HG02763 (cell line): ENCODE measurements at regions not wholly inside any gene's neighbourhood (a gene's known extent, or its start where the extent isn't known, plus 50 kb on each side); places are given as distances from the start of the nearest gene placed in this dataset.

Experiments
- ATAC-seq: cut with Tn5 transposase; IDR thresholded peaks from one replicate; pipeline ENCODE4 v1.9.1; 2021; ENCODE audit warnings: mild to moderate bottlenecking, moderate library complexity; ENCODE audit not compliant: unreplicated experiment

DNA sequence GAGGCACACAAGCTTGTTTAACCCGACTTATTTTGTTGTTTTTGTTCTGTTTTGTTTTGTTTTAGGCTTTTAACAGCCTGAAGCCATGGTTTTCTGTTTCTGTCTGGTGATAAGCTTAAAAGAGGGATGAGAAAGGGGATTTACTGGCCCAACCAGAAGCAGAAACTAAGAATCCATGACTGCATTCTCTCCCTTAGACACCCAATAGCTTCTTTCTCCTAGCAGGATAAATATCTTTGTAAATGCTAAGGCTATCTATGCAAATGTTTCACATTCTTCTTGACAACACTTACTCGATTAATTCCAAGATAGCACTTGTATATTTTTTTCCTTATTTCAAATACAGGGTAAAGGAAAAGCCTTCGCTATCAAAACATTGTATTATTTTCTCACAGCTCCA, 53.7 kb upstream of the SMAD1 start:
- ATAC-seq, result no peak

GRCh38 chr4:145427221-145427620, 54.4 kb upstream of the SMAD1 start:
- no peak for ATAC-seq

DNA sequence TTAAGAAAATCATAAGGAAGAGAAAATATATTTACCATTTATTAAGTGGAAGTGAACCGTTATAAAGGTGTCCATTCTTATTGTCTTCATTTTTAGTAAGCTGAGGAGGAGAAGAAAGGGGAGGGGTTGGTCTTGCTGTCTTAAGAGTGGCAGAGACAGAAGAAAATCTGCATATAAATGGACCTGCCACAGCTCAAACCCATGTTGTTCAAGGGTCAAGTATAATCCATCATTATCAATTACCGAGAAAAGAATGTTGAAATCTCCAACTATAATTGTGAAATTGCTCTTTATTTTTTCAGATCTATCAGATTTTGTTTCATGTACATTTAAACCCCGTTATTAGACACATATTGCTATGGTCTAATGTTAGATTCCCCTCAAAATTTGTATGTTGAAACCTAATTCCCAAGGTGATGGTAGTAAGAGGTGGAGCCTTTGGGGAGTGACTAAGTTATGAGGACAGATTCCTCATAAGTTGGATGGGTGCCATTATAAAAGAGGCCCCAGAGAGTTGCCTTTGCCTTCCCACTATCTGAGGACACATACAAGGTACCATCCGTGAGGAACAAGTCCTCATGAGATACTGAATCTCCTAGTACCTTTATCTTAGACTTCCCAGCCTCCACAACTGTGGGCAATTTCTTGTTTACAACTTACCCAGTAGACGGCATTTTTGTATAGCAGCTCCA, 58.5 kb upstream of the SMAD1 start:
- no peak for ATAC-seq

- ATAC-seq, result no peak
These were observed 60.9 kb upstream of the SMAD1 start for GRCh38 chr4:145420595-145421214.

DNA sequence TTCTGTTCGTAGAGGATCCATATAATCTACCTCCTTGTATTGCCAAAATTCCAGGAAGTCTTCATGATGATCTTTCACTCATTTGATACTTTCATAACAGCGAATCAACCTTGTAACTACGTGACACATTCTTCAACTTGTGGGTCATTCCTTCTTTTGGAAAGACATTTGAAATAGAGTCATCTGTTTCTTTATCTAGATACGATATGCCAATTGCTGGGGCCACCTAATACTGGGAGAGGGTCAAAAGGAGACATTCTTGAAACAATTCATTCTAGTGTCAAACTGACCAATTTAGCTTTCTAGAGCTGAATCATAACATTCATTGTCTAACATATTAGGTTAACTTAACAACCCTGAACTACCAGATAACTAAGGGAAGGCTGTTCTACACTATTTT, 62.9 kb upstream of the SMAD1 start:
- ATAC-seq, result no peak

GRCh38 chr4:145417348-145418130, 64.1 kb upstream of the SMAD1 start:
- ATAC-seq, result no peak

- ATAC-seq, result no peak
These were observed 66.8 kb upstream of the SMAD1 start for GRCh38 chr4:145414841-145415240.

DNA sequence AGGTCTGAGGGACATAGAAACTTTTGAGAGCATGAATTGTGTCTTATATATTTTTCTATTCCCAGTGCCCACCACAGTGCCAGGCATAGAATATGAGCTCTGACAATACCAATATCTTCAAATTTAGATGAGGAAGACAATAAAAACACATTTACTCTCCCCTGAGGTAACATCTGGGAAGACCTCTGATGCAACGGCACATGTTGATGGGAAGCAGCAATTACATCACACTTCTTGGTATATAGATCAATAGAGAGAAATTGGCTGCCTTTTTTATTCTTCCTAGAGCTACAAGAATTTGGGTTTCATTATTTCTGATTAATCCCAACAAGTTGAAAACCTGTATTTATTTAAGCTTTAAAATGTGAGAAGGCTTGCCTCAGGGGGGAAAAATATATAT, 67.4 kb upstream of the SMAD1 start:
- ATAC-seq, result no peak

DNA sequence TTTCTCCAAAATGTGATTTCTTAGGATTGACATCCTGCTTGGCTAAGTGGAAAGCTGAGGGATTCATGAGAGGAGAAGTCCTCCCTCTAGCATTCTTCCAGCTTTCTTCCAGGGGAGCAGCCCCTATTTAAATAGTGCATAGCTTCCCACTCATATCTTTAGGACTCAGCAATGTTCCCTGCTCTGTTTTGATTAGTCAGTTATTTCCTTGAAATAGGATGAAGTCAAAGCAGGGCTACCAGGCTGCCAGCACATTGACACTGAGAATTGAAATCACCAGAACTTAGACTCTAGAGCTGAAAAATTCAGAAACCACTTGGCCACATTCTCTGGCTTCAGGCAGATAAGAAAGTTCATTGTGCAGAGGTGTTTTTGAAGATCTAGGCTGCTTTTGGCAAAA, 74.7 kb upstream of the SMAD1 start:
- ATAC-seq, result no peak

- ATAC-seq, result no peak
These were observed 76.9 kb upstream of the SMAD1 start for GRCh38 chr4:145404761-145405160.

DNA sequence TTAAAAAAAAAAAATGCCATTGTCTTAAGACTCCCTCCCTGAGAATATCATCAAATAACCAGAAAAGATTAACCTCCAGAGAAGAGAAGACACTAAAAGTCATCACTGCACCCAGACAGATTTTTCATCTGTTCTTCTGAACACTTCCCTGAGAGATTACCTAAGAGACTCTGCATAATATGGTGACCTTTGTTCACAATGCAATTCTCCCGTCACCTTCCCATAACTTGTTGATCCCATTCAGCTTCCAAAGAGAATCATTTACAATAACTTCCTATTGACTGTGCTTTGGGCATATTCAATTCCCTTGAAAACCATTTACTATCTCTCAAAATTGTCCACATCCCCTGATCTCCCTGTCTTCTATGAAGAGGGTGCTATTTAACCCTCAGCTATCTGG, 85.1 kb upstream of the SMAD1 start:
- ATAC-seq, result no peak

- ATAC-seq, result no peak
These were observed 91.1 kb upstream of the SMAD1 start for GRCh38 chr4:145390571-145390970.

DNA sequence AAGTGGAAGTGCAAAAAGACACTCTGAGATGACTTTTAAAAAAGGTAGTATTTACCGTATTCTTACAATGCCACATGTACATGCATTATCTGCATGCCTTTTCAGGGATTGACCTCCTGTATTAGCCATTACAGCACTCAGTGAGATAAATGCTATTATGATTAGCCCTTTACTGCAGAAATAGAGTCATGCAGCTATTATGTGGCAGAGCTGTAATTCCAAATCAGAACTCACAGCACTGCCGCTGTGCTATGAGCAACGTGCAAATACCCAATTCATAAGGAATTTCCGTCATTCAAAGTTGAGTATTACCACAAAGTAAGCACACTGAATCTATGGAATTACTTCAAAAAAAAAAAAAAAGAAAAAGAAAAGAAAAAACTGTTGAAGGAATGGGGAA, 92.1 kb upstream of the SMAD1 start:
- ATAC-seq, result no peak

- no peak for ATAC-seq
These were observed 93.6 kb upstream of the SMAD1 start for GRCh38 chr4:145388043-145388442.

- no peak for ATAC-seq
These were observed 94.6 kb upstream of the SMAD1 start for GRCh38 chr4:145387079-145387478.

GRCh38 chr4:145381163-145381562, 100.5 kb upstream of the SMAD1 start:
- no peak for ATAC-seq

DNA sequence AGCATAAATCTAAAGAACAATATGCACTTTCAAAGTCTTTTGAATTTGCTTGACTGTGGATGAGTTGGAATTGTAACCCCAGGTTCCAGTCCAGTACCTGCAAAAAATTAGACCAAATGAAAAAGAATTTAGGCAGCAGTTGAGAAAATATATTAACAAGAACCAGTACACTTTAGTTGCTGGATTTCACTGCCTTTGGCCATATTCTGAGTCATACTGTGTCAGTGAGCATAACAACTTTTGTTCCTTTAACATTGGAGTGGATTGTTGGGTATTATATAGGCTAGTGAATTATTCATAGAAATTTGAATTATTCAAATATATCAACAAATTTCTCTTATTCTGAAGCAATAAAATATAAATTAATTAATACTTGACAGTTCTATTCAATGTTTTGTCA, 101.5 kb upstream of the SMAD1 start:
- ATAC-seq, result no peak

DNA sequence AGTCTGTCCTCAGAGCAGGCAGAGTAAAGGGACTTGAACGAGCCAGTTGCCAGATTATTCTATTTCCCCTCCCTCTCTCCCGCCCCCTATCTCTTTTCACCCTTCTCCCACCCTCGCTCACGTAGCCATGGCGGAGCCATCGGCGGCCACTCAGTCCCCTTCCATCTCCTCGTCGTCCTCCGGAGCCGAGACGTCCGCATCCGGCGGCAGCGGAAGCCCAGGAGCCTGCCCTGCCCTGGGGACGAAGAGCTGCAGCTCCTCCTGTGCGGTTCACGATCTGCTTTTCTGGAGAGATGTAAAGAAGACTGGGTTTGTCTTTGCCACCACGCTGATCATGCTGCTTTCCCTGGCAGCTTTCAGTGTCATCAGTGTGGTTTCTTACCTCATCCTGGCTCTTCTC, 106.2 kb upstream of the SMAD1 start:
- ATAC-seq, result no peak

DNA sequence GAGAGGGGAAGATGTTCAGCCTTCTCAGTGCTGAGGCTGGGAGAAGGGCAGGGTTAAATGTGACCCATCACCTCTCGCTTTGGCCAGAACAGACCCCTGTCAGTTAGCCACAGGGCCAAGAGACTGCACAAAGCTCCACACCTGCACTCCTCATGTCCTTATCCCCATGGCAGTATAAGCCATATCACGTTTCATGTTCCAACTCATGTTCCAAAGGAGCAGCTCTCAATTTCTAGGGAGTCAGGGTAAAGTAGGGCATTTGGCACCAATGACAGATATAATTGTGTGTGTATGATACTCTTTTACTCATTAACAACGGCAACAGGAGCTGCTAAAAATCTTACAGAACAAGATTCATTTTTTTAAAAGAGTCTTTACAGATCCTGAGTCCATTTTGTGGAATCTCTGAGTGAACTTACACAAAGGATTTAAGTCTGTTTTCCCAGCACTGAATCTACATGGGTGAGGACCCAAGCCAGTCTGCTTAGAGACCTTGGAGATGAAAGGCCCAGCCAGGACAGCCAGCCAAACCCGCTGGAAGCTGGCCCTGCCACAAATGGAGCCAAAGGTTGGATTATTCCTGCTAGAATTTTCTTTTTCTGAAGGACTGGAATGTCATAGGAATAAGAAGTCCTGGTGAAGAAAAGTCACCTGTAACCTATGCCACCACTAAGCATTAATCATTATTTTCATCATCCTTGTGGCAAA, 129.1 kb upstream of the SMAD1 start:
- ATAC-seq, result no peak

GRCh38 chr4:145351922-145352321, 129.7 kb upstream of the SMAD1 start:
- no peak for ATAC-seq

DNA sequence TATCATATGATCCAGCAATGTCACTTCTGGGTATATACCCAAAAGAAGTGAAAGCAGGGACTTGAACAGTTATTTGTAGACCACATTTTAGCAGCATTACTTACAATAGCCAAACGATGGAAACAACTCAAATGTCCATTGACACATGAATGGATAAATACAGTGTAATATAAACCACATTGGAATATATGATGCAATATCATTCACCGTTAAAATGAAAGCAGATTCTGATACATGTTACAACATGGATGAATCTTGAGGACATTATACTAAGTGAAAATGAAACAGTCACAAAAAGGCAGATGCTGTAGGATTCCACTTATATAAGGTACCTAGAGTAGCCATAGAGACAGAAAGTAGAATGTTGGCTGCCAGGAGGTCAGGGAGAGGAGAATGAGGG, 130.5 kb upstream of the SMAD1 start:
- no peak for ATAC-seq

DNA sequence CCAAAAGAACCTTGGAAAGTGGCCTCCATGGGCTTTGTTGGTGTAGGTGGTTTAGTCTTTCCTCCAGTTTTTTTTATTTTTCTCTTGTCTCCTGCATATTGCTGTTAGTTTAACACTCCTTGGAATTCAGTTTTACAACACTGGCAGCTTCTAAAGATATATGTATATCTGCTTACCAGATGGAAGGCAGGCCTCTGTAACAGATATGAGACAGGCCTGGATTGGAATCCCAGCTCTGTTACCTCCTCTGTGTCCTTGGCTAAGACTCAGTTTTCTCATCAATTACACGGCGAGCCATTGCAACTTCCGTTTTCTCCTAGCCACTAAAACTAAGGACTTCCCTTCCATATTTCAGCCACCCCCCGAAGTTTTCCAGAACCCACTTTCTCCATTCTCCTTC, 133.4 kb upstream of the SMAD1 start:
- no peak for ATAC-seq
